H9 (cell line): ENCODE measurements at regions not wholly inside any gene's neighbourhood (a gene's known extent, or its start where the extent isn't known, plus 50 kb on each side); places are given as distances from the start of the nearest gene placed in this dataset.

Source experiments
- DNase-seq: peaks from one replicate; pipeline ENCODE4 v3.0.0-alpha.2; 2017
- H2AFZ ChIP-seq: one replicate; pipeline ENCODE4 v1.6.1; 2013; ENCODE audit warnings: mild to moderate bottlenecking, low read length, control low read depth, moderate library complexity
- H2AK5ac ChIP-seq: 2 replicates; pipeline ENCODE4 v1.6.1; 2013; ENCODE audit warnings: low read length, control low read depth, mixed read lengths; ENCODE audit not compliant: insufficient read length
- H2BK120ac ChIP-seq: one replicate; pipeline ENCODE4 v1.6.1; 2013; ENCODE audit warnings: low read depth, mild to moderate bottlenecking, low read length, control low read depth, inconsistent platforms; ENCODE audit not compliant: poor library complexity, severe bottlenecking
- H2BK12ac ChIP-seq: 2 replicates; pipeline ENCODE4 v1.6.1; 2013; ENCODE audit warnings: low read length, control low read depth, mixed read lengths, low read depth; ENCODE audit not compliant: insufficient read length
- H2BK15ac ChIP-seq: 2 replicates; pipeline ENCODE4 v1.6.1; 2013; ENCODE audit warnings: low read depth, low read length, control low read depth
- H2BK20ac ChIP-seq: one replicate; pipeline ENCODE4 v1.6.1; 2013; ENCODE audit warnings: low read depth, mild to moderate bottlenecking, low read length, control low read depth, inconsistent platforms; ENCODE audit not compliant: poor library complexity, severe bottlenecking
- H2BK5ac ChIP-seq: 2 replicates; pipeline ENCODE4 v1.6.1; 2013; ENCODE audit warnings: low read length, control low read depth, mixed read lengths; ENCODE audit not compliant: insufficient read length
- H3K14ac ChIP-seq: 2 replicates; pipeline ENCODE4 v1.6.1; 2013; ENCODE audit warnings: low read length, control low read depth; ENCODE audit not compliant: insufficient read depth
- H3K18ac ChIP-seq: 2 replicates; pipeline ENCODE4 v1.6.1; 2013; ENCODE audit warnings: low read depth, mild to moderate bottlenecking, mixed read lengths, low read length, control low read depth; ENCODE audit not compliant: insufficient read length
- H3K23ac ChIP-seq: 2 replicates; pipeline ENCODE4 v1.6.1; 2013; ENCODE audit warnings: low read length, control low read depth, mixed read lengths, low read depth; ENCODE audit not compliant: insufficient read length
- H3K23me2 ChIP-seq: 2 replicates; pipeline ENCODE4 v1.6.1; 2013; ENCODE audit warnings: low read depth, mild to moderate bottlenecking, mixed read lengths, low read length, control low read depth; ENCODE audit not compliant: insufficient read length, poor library complexity, severe bottlenecking
- H3K27ac ChIP-seq: 2 replicates; pipeline ENCODE4 v1.5.1; 2013; ENCODE audit warnings: low read length, control low read depth, mixed read lengths, low read depth; ENCODE audit not compliant: insufficient read length
- H3K27me3 ChIP-seq: 2 replicates; pipeline ENCODE4 v1.6.1; 2013; ENCODE audit warnings: low read length, control low read depth, inconsistent platforms; ENCODE audit not compliant: insufficient read depth
- H3K4ac ChIP-seq: 2 replicates; pipeline ENCODE4 v1.6.1; 2013; ENCODE audit warnings: low read depth, mild to moderate bottlenecking, control low read depth, inconsistent platforms, low read length, moderate library complexity
- H3K4me1 ChIP-seq: 2 replicates; pipeline ENCODE4 v1.6.1; 2013; ENCODE audit warnings: low read length, control low read depth, inconsistent platforms; ENCODE audit not compliant: insufficient read depth
- H3K4me2 ChIP-seq: 2 replicates; pipeline ENCODE4 v1.6.1; 2013; ENCODE audit warnings: low read length, control low read depth, mixed read lengths; ENCODE audit not compliant: insufficient read length, insufficient read depth
- H3K56ac ChIP-seq: 2 replicates; pipeline ENCODE4 v1.6.1; 2013; ENCODE audit warnings: low read depth, mild to moderate bottlenecking, mixed read lengths, low read length, control low read depth; ENCODE audit not compliant: insufficient read length
- H3K79me1 ChIP-seq: 2 replicates; pipeline ENCODE4 v1.6.1; 2013; ENCODE audit warnings: low read depth, mild to moderate bottlenecking, moderate library complexity, low read length, control low read depth, inconsistent platforms; ENCODE audit not compliant: insufficient read depth, poor library complexity, severe bottlenecking
- H3K79me2 ChIP-seq: 2 replicates; pipeline ENCODE4 v1.6.1; 2013; ENCODE audit warnings: low read length, control low read depth, inconsistent platforms; ENCODE audit not compliant: insufficient read depth
- H3K9ac ChIP-seq: 2 replicates; pipeline ENCODE4 v1.6.1; 2013; ENCODE audit warnings: low read length, control low read depth, mixed read lengths; ENCODE audit not compliant: insufficient read length; ENCODE audit errors: extremely low read depth
- H3K9me3 ChIP-seq: one replicate; pipeline ENCODE4 v1.6.1; 2013; ENCODE audit warnings: low read depth, low read length, inconsistent platforms; ENCODE audit not compliant: control insufficient read depth
- H3T11ph ChIP-seq: one replicate; pipeline ENCODE4 v1.6.1; 2013; ENCODE audit warnings: mild to moderate bottlenecking, low read length, control low read depth, inconsistent platforms
- H4K20me1 ChIP-seq: one replicate; pipeline ENCODE4 v1.6.1; 2013; ENCODE audit not compliant: control insufficient read depth, insufficient read length, insufficient read depth
- H4K5ac ChIP-seq: 2 replicates; pipeline ENCODE4 v1.6.1; 2013; ENCODE audit warnings: low read depth, mild to moderate bottlenecking, mixed read lengths, low read length, control low read depth; ENCODE audit not compliant: insufficient read length
- H4K8ac ChIP-seq: replicated peaks from 2 replicates; pipeline ENCODE4 v1.6.1; 2013; ENCODE audit warnings: low read length, control low read depth, mixed read lengths, low read depth; ENCODE audit not compliant: insufficient read length
- H4K91ac ChIP-seq: 2 replicates; pipeline ENCODE4 v1.6.1; 2013; ENCODE audit warnings: low read depth, mild to moderate bottlenecking, moderate library complexity, mixed read lengths, low read length, control low read depth; ENCODE audit not compliant: insufficient read length
- H3K27ac Mint-ChIP-seq, 3 experiments: 2 replicates in 2 of 3; 3 replicates in 1 of 3; pipeline ENCODE4 v1.8.0; 2020 to 2021; ENCODE audit warnings: mixed read lengths in 3 of 3, mild to moderate bottlenecking in 1 of 3, moderate library complexity in 1 of 3
- H3K27me3 Mint-ChIP-seq: 2 replicates; pipeline ENCODE4 v1.8.0; 2021; ENCODE audit warnings: low read depth, mild to moderate bottlenecking, moderate library complexity, mixed read lengths
- H3K36me3 Mint-ChIP-seq, 3 experiments: 2 replicates in 2 of 3; 3 replicates in 1 of 3; pipeline ENCODE4 v1.8.0; 2020 to 2021; ENCODE audit warnings: low read depth in 3 of 3, mixed read lengths in 3 of 3; ENCODE audit not compliant: insufficient read depth in 1 of 3
- H3K4me1 Mint-ChIP-seq, 2 experiments: 2 replicates each; pipeline ENCODE4 v1.8.0; 2020; ENCODE audit warnings: mixed read lengths in 2 of 2
- H3K4me3 Mint-ChIP-seq, 2 experiments: 2 replicates in 1 of 2; 3 replicates in 1 of 2; pipeline ENCODE4 v1.8.0; 2020 to 2021; ENCODE audit warnings: mild to moderate bottlenecking in 2 of 2, mixed read lengths in 2 of 2, moderate library complexity in 1 of 2
- H3K9me3 Mint-ChIP-seq, 2 experiments: 2 replicates in 1 of 2; 3 replicates in 1 of 2; pipeline ENCODE4 v1.8.0; 2020; ENCODE audit warnings: mild to moderate bottlenecking in 2 of 2, mixed read lengths in 2 of 2, moderate library complexity in 1 of 2
- CTCF ChIP-seq: fragments of 200-600 bp; sonication (generic); conservative IDR thresholded peaks from 3 replicates; pipeline ENCODE4 v1.8.0; 2021; ENCODE audit warnings: antibody characterized with exemption, mild to moderate bottlenecking
- WGBS: extraction: QIAGEN DNeasy Blood & Tissue Kit; methylation state at CpG from one replicate; pipeline ENCODE4 v1.1.7; 2013; ENCODE audit warnings: missing lambda C conversion rate, low lambda C conversion rate, mixed read lengths; ENCODE audit not compliant: insufficient read length; ENCODE audit errors: extremely low coverage; 5-methylcytosine and 5-hydroxymethylcytosine counted together

- H3K27ac Mint-ChIP-seq, result no peak overlapping the region; a peak in 1 of 7 replicates
- Histone ChIP-seq H3K79me1 (no peaks in the 10 kb centered on the region), H3K23ac (no peak overlapping the region), H3K4me1 (peaks cover 5% of the 10 kb centered on the region; the same call in 1 of the 2 replicates), H3K79me2 (no peaks in the 10 kb centered on the region), H3K56ac (no peak overlapping the region), H2BK15ac (no peak overlapping the region), H3K9ac (no peak overlapping the region), H3K23me2 (no peaks in the 10 kb centered on the region), H3K4me2 (no peak overlapping the region), H3K18ac (no peak overlapping the region), H3K14ac (no peak overlapping the region), H2BK12ac (no peak overlapping the region), H4K5ac (no peak overlapping the region), H2BK5ac (no peak overlapping the region), H4K20me1 (no peaks in the 10 kb centered on the region), H2BK20ac (no peak overlapping the region), H3K27me3 (no peaks in the 10 kb centered on the region), H2BK120ac (no peak overlapping the region), H3K9me3 (no peaks in the 10 kb centered on the region), H2AFZ (no peak overlapping the region), H2AK5ac (no peak overlapping the region), H4K8ac (no peak overlapping the region), H4K91ac (no peak overlapping the region), H3T11ph (no peak overlapping the region), H3K4ac (no peak overlapping the region), H3K27ac (no peak overlapping the region)
- peaks cover 3 to 9% of the 10 kb centered on the region in 2 experiments; a peak in 2 of 5 replicates for H3K9me3 Mint-ChIP-seq
- no peak overlapping the region for H3K4me3 Mint-ChIP-seq
- no CpG with 5 or more reads among the region's 2 CpGs for WGBS
- H3K4me1 Mint-ChIP-seq, result peaks cover 39 to 41% of the 10 kb centered on the region in 2 experiments
- TF ChIP-seq CTCF, result no peak
- H3K27me3 Mint-ChIP-seq, result peaks cover 9% of the 10 kb centered on the region
- peaks cover 0 to 8% (median 0%) of the 10 kb centered on the region in 3 experiments; a peak in 3 of 7 replicates for H3K36me3 Mint-ChIP-seq
- no peak for DNase-seq
Observed at GRCh38 chr17:33932996-33933395, 322.1 kb upstream of the CCL2 start.
